GM12864 (cell line): ENCODE measurements at regions not wholly inside any gene's neighbourhood (a gene's known extent, or its start where the extent isn't known, plus 50 kb on each side); places are given as distances from the start of the nearest gene placed in this dataset.

Experiments used
- DNase-seq: peaks from one replicate; pipeline ENCODE4 v3.0.0-alpha.2; 2011; ENCODE audit warnings: low read depth
- H3K4me3 ChIP-seq: 2 replicates; pipeline ENCODE4 v1.5.1; 2011; ENCODE audit warnings: mild to moderate bottlenecking, low read depth, low read length, control low read depth
- TF ChIP-seq, protein P1 (sequence below): IDR thresholded peaks from 2 replicates; pipeline ENCODE4 v1.5.1; 2011; ENCODE audit warnings: low read depth, mild to moderate bottlenecking, moderate library complexity, low read length, control low read depth, inconsistent platforms; ENCODE audit errors: missing control alignments

- DNase-seq: no peak
- no peak overlapping the region for H3K4me3 ChIP-seq
- TF ChIP-seq, protein P1, sequence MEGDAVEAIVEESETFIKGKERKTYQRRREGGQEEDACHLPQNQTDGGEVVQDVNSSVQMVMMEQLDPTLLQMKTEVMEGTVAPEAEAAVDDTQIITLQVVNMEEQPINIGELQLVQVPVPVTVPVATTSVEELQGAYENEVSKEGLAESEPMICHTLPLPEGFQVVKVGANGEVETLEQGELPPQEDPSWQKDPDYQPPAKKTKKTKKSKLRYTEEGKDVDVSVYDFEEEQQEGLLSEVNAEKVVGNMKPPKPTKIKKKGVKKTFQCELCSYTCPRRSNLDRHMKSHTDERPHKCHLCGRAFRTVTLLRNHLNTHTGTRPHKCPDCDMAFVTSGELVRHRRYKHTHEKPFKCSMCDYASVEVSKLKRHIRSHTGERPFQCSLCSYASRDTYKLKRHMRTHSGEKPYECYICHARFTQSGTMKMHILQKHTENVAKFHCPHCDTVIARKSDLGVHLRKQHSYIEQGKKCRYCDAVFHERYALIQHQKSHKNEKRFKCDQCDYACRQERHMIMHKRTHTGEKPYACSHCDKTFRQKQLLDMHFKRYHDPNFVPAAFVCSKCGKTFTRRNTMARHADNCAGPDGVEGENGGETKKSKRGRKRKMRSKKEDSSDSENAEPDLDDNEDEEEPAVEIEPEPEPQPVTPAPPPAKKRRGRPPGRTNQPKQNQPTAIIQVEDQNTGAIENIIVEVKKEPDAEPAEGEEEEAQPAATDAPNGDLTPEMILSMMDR: no peak
These were observed 1043.2 kb downstream of the PCDH18 start for GRCh38 chr4:136489101-136489500.

DNA sequence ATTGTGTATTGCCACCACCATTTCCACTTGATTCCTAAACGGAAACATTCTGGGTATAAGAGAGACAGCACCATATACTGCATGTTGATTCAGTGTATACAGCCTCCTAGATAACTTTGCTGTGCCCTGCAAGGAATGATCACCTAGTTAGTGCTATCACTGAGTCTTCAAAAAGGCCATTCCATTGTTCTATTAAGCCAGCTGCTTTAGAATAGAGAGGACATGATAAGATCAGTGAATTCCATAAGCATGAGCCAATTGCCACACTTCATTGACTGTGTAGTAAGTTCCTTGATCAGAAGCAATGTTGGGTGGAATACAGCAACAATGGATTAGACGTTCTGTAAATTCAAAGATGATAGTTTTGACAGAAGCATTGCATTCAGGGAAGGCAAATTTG, 1047.3 kb downstream of the PCDH18 start:
- no peak overlapping the region for H3K4me3 ChIP-seq
- DNase-seq: no peak
- TF ChIP-seq, protein P1: no peak

DNA sequence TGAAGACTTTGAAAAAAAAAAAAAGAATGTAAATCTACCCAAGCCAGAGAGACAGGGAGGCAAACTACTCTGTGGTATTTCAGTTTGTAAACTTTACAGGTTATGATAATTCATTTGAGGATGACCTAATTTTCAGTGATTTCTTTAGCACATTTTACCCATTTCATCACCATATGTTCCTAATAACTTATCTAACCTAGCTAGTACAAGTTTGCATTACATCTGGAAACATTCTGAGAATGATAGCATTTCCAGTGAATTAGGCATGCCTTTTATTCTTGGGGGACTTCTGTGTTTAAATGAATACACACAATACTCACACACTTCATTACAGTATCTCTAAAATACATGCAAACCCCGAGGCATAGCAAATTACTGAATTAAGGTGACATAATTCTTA, 1055.5 kb downstream of the PCDH18 start:
- TF ChIP-seq, protein P1: no peak
- DNase-seq: no peak
- no peak overlapping the region for H3K4me3 ChIP-seq

DNA sequence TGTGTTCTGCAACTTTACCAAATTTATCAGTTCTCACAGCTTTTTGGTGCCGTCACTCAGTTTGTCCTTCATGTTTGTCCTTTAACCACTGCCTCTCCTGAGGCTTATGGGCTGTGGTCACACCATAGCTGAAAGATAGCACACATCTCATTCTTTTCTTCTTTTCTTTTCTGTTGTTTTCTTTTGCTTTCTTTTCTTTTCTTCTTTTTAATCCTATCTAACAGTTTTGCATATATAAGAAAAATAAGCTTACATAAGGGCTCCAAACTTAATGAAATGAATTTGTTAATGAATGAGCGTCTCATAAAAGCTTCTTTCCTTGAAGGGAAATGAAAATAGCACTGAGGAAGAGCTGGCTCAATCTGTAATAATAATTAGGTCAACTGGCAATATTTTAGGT, 1061.2 kb downstream of the PCDH18 start:
- no peak for DNase-seq
- no peak overlapping the region for H3K4me3 ChIP-seq
- TF ChIP-seq, protein P1: no peak

DNA sequence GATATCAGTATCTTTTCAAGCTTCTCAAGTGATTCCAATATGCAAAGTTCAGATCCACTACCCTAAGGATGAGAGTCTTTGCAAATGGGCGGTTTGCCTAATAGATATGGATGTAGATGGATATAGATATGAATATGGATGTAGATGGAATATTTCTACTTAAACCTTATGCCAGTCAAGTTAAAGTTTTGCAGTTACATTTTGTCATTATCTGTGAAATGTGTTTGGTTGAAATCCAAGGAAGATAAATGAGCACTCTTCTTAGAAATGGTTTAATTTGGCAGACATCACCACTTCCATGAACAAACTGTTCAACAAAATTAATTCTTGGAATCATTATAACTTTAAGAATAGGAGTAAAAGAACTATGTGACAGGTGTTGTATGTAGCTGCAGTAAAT, 1066.6 kb downstream of the PCDH18 start:
- no peak overlapping the region for H3K4me3 ChIP-seq
- TF ChIP-seq, protein P1: no peak
- no peak for DNase-seq

DNA sequence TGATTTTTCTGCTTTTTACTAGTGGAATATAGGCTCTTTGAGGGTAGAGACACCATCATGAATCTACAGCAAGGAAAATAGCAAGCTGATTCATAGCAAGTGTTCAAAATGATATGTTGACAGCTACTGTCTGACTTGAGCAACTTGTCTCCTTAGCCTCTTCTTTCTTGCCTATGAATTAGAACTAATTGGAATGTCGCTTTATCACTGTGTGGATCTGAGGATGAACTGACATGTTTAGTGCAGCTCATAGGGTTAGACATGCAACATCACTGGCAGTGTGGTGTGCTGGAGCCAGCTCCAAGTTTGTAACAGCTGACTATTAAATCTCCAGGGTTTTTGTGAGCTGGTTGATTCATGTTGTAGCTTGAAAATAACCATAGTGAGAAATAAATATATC, 1068.4 kb downstream of the PCDH18 start:
- TF ChIP-seq, protein P1: no peak
- DNase-seq: no peak
- no peak overlapping the region for H3K4me3 ChIP-seq

DNA sequence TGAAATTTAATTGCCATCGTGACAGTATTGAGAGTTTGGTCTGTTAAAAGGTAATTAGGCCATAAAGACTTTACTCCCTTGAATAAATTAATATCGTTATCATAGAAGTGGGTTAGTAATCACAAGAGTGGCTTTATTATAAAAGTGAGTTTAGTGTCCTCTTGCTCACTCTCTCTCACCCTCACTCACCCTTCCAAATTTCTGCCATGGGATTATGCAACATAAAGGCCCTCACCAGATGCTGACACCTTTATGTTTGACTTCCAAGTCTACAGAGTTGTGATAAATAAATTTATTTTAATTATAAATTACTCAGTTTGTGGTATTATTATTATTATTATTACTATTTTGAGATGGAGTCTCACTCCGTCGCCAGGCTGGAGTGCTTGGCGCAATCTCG, 1070.8 kb downstream of the PCDH18 start:
- no peak for DNase-seq
- no peak overlapping the region for H3K4me3 ChIP-seq
- TF ChIP-seq, protein P1: no peak
